Keratinocyte (primary cell): ENCODE measurements at regions not wholly inside any gene's neighbourhood (a gene's known extent, or its start where the extent isn't known, plus 50 kb on each side); places are given as distances from the start of the nearest gene placed in this dataset.

ENCODE experiments used
- DNase-seq: peaks from one replicate; pipeline ENCODE4 v3.0.0-alpha.2; 2011; ENCODE audit warnings: low read depth, missing footprints, low spot score
- FAIRE-seq: peaks from 2 replicates; lab custom pipeline; 2011; peaks lifted over from hg19 to GRCh38; lab: Jason Lieb, UNC
- H2AFZ ChIP-seq: 2 replicates; pipeline ENCODE4 v1.6.0; 2012; ENCODE audit warnings: low read length, control low read depth, inconsistent platforms; ENCODE audit not compliant: control insufficient read depth
- H3K27ac ChIP-seq: 2 replicates; pipeline ENCODE4 v1.5.1; 2011; ENCODE audit warnings: low read length; ENCODE audit not compliant: control insufficient read depth, insufficient read depth
- H3K27me3 ChIP-seq: 3 replicates; pipeline ENCODE4 v1.6.0; 2011; ENCODE audit warnings: low read length; ENCODE audit not compliant: control insufficient read depth, insufficient read depth; ENCODE audit errors: extremely low read depth
- H3K36me3 ChIP-seq, 2 experiments: 2 replicates in 1 of 2; 3 replicates in 1 of 2; pipeline ENCODE4 v1.5.1; 2011; ENCODE audit warnings: low read length in 2 of 2, mild to moderate bottlenecking in 1 of 2; ENCODE audit not compliant: control insufficient read depth in 2 of 2, insufficient read depth in 2 of 2; ENCODE audit errors: extremely low read depth in 1 of 2
- H3K4me1 ChIP-seq: 3 replicates; pipeline ENCODE4 v1.5.1; 2011; ENCODE audit warnings: low read length; ENCODE audit not compliant: control insufficient read depth, insufficient read depth; ENCODE audit errors: extremely low read depth
- H3K4me2 ChIP-seq: 3 replicates; pipeline ENCODE4 v1.6.0; 2011; ENCODE audit warnings: low read depth, low read length; ENCODE audit not compliant: control insufficient read depth, insufficient read depth; ENCODE audit errors: extremely low read depth
- H3K4me3 ChIP-seq, 3 experiments: fragments of 200-600 bp in 1 of 3; sonication (generic) in 1 of 3; 2 replicates in 2 of 3; 3 replicates in 1 of 3; pipeline ENCODE4 v1.5.1; 2011 to 2016; ENCODE audit warnings: low read length in 3 of 3, mild to moderate bottlenecking in 3 of 3, control low read depth in 2 of 3, inconsistent platforms in 1 of 3, low read depth in 1 of 3, mixed read lengths in 1 of 3, mixed run types in 1 of 3, moderate library complexity in 1 of 3; ENCODE audit not compliant: control insufficient read depth in 2 of 3, insufficient read depth in 2 of 3; ENCODE audit errors: extremely low read depth in 1 of 3
- H3K79me2 ChIP-seq: 2 replicates; pipeline ENCODE4 v1.6.0; 2012; ENCODE audit warnings: low read length; ENCODE audit not compliant: control insufficient read depth, insufficient read depth
- H3K9ac ChIP-seq: 3 replicates; pipeline ENCODE4 v1.6.0; 2011; ENCODE audit warnings: low read length; ENCODE audit not compliant: control insufficient read depth, insufficient read depth; ENCODE audit errors: extremely low read depth
- H3K9me1 ChIP-seq: 3 replicates; pipeline ENCODE4 v1.6.0; 2011; ENCODE audit warnings: low read length; ENCODE audit not compliant: control insufficient read depth, insufficient read depth; ENCODE audit errors: extremely low read depth
- H3K9me3 ChIP-seq: 2 replicates; pipeline ENCODE4 v1.5.1; 2012; ENCODE audit warnings: low read depth, low read length; ENCODE audit not compliant: control insufficient read depth
- H4K20me1 ChIP-seq: 3 replicates; pipeline ENCODE4 v1.6.0; 2011; ENCODE audit warnings: low read length; ENCODE audit not compliant: control insufficient read depth, insufficient read depth; ENCODE audit errors: extremely low read depth
- CTCF ChIP-seq, 3 experiments: IDR thresholded peaks in 1 of 3; conservative IDR thresholded peaks in 1 of 3; optimal IDR thresholded peaks in 1 of 3; 2 replicates in 2 of 3; 3 replicates in 1 of 3; pipeline versions ENCODE3 to v1.5.1; 2011; ENCODE audit warnings: low read length in 3 of 3, mild to moderate bottlenecking in 3 of 3, moderate library complexity in 2 of 3, control low read depth in 1 of 3, inconsistent platforms in 1 of 3; ENCODE audit not compliant: insufficient read depth in 2 of 3; ENCODE audit errors: extremely low read depth in 1 of 3
- EZH2 ChIP-seq: IDR thresholded peaks from one replicate; pipeline ENCODE4 v1.6.1; 2012; ENCODE audit warnings: inconsistent platforms, mild to moderate bottlenecking, low read length, moderate library complexity
- dilution Hi-C: fragments of 300-500 bp; cut with MboI; formaldehyde crosslinking; loops from one replicate; pipeline ENCODE4 v1.7.0; 2020; ENCODE audit warnings: low sequenced_read_pairs; ENCODE audit not compliant: extremely low pct_ligation_motif_present

GRCh38 chr12:58443981-58444371 lies 476.3 kb downstream of the LRIG3 start:
- DNase-seq (no peak), FAIRE-seq (no peak)
- Histone ChIP-seq H3K79me2 (no peaks in the 10 kb centered on the region), H2AFZ (no peak overlapping the region), H3K4me1 (no peaks in the 10 kb centered on the region), H3K27me3 (no peaks in the 10 kb centered on the region), H3K27ac (no peak overlapping the region), H3K36me3 (no peaks in the 10 kb centered on the region), H3K4me3 (no peak overlapping the region), H4K20me1 (no peaks in the 10 kb centered on the region), H3K9me3 (no peaks in the 10 kb centered on the region), H3K9me1 (no peaks in the 10 kb centered on the region), H3K9ac (no peak overlapping the region), H3K4me2 (no peak overlapping the region)
- dilution Hi-C loops = loop anchor here (25.0 kb wide), 1 partner anchor 107 kb away; no protein-coding TSS in a partner anchor
- TF ChIP-seq CTCF (optimal IDR thresholded peaks at IDR 0.05 in 1 of 3, IDR thresholded peaks at IDR 0.05 in 1 of 3, conservative IDR thresholded peaks at IDR 0.05 in 1 of 3; ENCODE audit: extremely low read depth in 1 of 3, insufficient read depth in 2 of 3, low read length in 3 of 3) (no peak), EZH2 (no peak)

GRCh38 chr12:58450868-58451482 lies 469.3 kb downstream of the LRIG3 start:
- Histone ChIP-seq H3K9ac (no peak overlapping the region), H3K79me2 (no peaks in the 10 kb centered on the region), H3K4me3 (no peak overlapping the region), H3K27me3 (no peaks in the 10 kb centered on the region), H3K4me2 (no peak overlapping the region), H3K4me1 (no peaks in the 10 kb centered on the region), H3K27ac (no peak overlapping the region), H3K9me3 (no peaks in the 10 kb centered on the region), H4K20me1 (no peaks in the 10 kb centered on the region), H3K36me3 (no peaks in the 10 kb centered on the region), H3K9me1 (no peaks in the 10 kb centered on the region), H2AFZ (no peak overlapping the region)
- DNase-seq = no peak
- no peak for TF ChIP-seq EZH2
- no peak for TF ChIP-seq CTCF (optimal IDR thresholded peaks at IDR 0.05 in 1 of 3, IDR thresholded peaks at IDR 0.05 in 1 of 3, conservative IDR thresholded peaks at IDR 0.05 in 1 of 3; ENCODE audit: extremely low read depth in 1 of 3, insufficient read depth in 2 of 3, low read length in 3 of 3)
- dilution Hi-C loops = no loop called here
- no peak for FAIRE-seq
